ENCODE measurements at regions not wholly inside any gene's neighbourhood (a gene's known extent, or its start where the extent isn't known, plus 50 kb on each side); places are given as distances from the start of the nearest gene placed in this dataset.

GRCh38 chr5:165805756-165806155, 2300.3 kb downstream of the MAT2B start:
- TF ChIP-seq POLR2AphosphoS5 (IDR thresholded peaks at IDR 0.05): no peak
- no peak for TF ChIP-seq CTCF (IDR thresholded peaks at IDR 0.05 in 8 of 11, conservative IDR thresholded peaks at IDR 0.05 in 3 of 11)
- no peak for TF ChIP-seq POLR2A (IDR thresholded peaks at IDR 0.05)
